ENCODE measurements at regions not wholly inside any gene's neighbourhood (a gene's known extent, or its start where the extent isn't known, plus 50 kb on each side); places are given as distances from the start of the nearest gene placed in this dataset.

GRCh38 chr20:50323209-50323608 lies 132.6 kb downstream of the CEBPB start:
- TF ChIP-seq, protein P1, sequence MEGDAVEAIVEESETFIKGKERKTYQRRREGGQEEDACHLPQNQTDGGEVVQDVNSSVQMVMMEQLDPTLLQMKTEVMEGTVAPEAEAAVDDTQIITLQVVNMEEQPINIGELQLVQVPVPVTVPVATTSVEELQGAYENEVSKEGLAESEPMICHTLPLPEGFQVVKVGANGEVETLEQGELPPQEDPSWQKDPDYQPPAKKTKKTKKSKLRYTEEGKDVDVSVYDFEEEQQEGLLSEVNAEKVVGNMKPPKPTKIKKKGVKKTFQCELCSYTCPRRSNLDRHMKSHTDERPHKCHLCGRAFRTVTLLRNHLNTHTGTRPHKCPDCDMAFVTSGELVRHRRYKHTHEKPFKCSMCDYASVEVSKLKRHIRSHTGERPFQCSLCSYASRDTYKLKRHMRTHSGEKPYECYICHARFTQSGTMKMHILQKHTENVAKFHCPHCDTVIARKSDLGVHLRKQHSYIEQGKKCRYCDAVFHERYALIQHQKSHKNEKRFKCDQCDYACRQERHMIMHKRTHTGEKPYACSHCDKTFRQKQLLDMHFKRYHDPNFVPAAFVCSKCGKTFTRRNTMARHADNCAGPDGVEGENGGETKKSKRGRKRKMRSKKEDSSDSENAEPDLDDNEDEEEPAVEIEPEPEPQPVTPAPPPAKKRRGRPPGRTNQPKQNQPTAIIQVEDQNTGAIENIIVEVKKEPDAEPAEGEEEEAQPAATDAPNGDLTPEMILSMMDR (IDR thresholded peaks at IDR 0.05): no peak
- TF ChIP-seq POLR2A (IDR thresholded peaks at IDR 0.05): no peak
